K562 (cell line): ENCODE measurements at regions not wholly inside any gene's neighbourhood (a gene's known extent, or its start where the extent isn't known, plus 50 kb on each side); places are given as distances from the start of the nearest gene placed in this dataset.

Experiments
- ELF2 ChIP-seq: fragments of 250-450 bp; sonication (Bioruptor Pico); IDR thresholded peaks from 2 replicates; pipeline ENCODE4 v1.5.0; 2021; ENCODE audit warnings: mild to moderate bottlenecking
- POLR2G ChIP-seq: fragments of 200-400 bp; formaldehyde crosslinking; IDR thresholded peaks from 2 replicates; pipeline ENCODE4 v1.6.1; 2017; ENCODE audit warnings: low read depth, mild to moderate bottlenecking, antibody characterized with exemption, low read length, moderate library complexity
- SIRT6 ChIP-seq: IDR thresholded peaks from one replicate; pipeline ENCODE4 v1.6.1; 2012; ENCODE audit warnings: low read depth, mild to moderate bottlenecking, control low read depth, inconsistent platforms, low read length, moderate library complexity
- TRIM28 ChIP-seq: fragments of 450-650 bp; IDR thresholded peaks from 2 replicates; pipeline ENCODE4 v1.6.1; 2017
- ZNF121 ChIP-seq: sonication (generic); formaldehyde crosslinking; conservative IDR thresholded peaks from 2 replicates; pipeline ENCODE4 v1.8.0; 2022; ENCODE audit warnings: missing genetic modification reagents
- ZNF197 ChIP-seq: fragments of 200-800 bp; sonication (Bioruptor generic); IDR thresholded peaks from 2 replicates; pipeline ENCODE4 v1.6.1; 2016; ENCODE audit warnings: low read depth, missing genetic modification characterization, missing compliant biosample characterization
- ZSCAN32 ChIP-seq: fragments of 450-650 bp; formaldehyde crosslinking; IDR thresholded peaks from 2 replicates; pipeline ENCODE4 v1.4.0; 2020; ENCODE audit warnings: mild to moderate bottlenecking, moderate library complexity
- TF ChIP-seq, protein P1 (sequence below): fragments of 250-450 bp; sonication (Bioruptor Pico); IDR thresholded peaks from 2 replicates; pipeline ENCODE4 v1.4.0; 2020; ENCODE audit warnings: mild to moderate bottlenecking, moderate library complexity
- TF ChIP-seq, protein P2 (sequence below), 2 experiments: fragments of 150-350 bp in 1 of 2; IDR thresholded peaks; 2 replicates each; pipeline ENCODE4 v1.6.1; 2012 to 2016; ENCODE audit warnings: low read depth in 2 of 2, low read length in 2 of 2, mild to moderate bottlenecking in 1 of 2, moderate library complexity in 1 of 2

DNA sequence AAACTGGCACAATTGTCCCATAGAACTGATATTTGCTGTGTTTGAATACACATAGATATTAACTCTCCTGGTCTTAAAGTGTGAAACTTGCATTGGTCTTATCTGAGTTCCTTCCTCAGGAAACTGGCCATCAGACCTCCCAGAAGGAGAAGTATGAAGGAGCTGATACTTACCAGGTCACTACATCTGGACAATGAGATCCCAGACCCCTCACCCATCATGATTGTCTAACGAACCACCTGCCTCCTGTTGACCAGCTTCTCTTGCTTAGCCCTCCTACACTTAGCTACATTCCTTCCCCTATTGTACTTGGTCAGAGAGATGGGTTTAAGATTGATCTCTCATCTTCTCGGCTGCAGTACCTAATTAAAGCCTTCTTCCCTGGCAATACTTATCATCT is 413.3 kb downstream of the KCTD12 start (continued):
- TF ChIP-seq, protein P1, sequence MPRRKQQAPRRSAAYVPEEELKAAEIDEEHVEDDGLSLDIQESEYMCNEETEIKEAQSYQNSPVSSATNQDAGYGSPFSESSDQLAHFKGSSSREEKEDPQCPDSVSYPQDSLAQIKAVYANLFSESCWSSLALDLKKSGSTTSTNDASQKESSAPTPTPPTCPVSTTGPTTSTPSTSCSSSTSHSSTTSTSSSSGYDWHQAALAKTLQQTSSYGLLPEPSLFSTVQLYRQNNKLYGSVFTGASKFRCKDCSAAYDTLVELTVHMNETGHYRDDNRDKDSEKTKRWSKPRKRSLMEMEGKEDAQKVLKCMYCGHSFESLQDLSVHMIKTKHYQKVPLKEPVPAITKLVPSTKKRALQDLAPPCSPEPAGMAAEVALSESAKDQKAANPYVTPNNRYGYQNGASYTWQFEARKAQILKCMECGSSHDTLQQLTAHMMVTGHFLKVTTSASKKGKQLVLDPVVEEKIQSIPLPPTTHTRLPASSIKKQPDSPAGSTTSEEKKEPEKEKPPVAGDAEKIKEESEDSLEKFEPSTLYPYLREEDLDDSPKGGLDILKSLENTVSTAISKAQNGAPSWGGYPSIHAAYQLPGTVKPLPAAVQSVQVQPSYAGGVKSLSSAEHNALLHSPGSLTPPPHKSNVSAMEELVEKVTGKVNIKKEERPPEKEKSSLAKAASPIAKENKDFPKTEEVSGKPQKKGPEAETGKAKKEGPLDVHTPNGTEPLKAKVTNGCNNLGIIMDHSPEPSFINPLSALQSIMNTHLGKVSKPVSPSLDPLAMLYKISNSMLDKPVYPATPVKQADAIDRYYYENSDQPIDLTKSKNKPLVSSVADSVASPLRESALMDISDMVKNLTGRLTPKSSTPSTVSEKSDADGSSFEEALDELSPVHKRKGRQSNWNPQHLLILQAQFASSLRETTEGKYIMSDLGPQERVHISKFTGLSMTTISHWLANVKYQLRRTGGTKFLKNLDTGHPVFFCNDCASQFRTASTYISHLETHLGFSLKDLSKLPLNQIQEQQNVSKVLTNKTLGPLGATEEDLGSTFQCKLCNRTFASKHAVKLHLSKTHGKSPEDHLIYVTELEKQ (CRISPR knock-in tag): no peak
- TF ChIP-seq, protein P2, sequence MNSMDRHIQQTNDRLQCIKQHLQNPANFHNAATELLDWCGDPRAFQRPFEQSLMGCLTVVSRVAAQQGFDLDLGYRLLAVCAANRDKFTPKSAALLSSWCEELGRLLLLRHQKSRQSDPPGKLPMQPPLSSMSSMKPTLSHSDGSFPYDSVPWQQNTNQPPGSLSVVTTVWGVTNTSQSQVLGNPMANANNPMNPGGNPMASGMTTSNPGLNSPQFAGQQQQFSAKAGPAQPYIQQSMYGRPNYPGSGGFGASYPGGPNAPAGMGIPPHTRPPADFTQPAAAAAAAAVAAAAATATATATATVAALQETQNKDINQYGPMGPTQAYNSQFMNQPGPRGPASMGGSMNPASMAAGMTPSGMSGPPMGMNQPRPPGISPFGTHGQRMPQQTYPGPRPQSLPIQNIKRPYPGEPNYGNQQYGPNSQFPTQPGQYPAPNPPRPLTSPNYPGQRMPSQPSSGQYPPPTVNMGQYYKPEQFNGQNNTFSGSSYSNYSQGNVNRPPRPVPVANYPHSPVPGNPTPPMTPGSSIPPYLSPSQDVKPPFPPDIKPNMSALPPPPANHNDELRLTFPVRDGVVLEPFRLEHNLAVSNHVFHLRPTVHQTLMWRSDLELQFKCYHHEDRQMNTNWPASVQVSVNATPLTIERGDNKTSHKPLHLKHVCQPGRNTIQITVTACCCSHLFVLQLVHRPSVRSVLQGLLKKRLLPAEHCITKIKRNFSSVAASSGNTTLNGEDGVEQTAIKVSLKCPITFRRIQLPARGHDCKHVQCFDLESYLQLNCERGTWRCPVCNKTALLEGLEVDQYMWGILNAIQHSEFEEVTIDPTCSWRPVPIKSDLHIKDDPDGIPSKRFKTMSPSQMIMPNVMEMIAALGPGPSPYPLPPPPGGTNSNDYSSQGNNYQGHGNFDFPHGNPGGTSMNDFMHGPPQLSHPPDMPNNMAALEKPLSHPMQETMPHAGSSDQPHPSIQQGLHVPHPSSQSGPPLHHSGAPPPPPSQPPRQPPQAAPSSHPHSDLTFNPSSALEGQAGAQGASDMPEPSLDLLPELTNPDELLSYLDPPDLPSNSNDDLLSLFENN (IDR thresholded peaks at IDR 0.05; ENCODE audit: low read depth in 2 of 2, low read length in 2 of 2): no peak
- no peak for TF ChIP-seq ZNF197 (CRISPR knock-in tag)
- no peak for TF ChIP-seq ELF2 (CRISPR knock-in tag)
- TF ChIP-seq SIRT6: no peak
- TF ChIP-seq POLR2G: no peak
- no peak for TF ChIP-seq ZNF121
- TF ChIP-seq ZSCAN32 (CRISPR knock-in tag): no peak
- no peak for TF ChIP-seq TRIM28
